ENCODE measurements at regions not wholly inside any gene's neighbourhood (a gene's known extent, or its start where the extent isn't known, plus 50 kb on each side); places are given as distances from the start of the nearest gene placed in this dataset.

- no peak for DNase-seq (ENCODE audit: low spot score)
These were observed 994.2 kb downstream of the UQCRFS1 start for GRCh38 chr19:28218728-28219127.

- no peak for DNase-seq (ENCODE audit: low spot score)
These were observed 995.9 kb downstream of the UQCRFS1 start for GRCh38 chr19:28217022-28217421.

- no peak for DNase-seq (ENCODE audit: low spot score)
These were observed 999.4 kb downstream of the UQCRFS1 start for GRCh38 chr19:28213470-28214082.

GRCh38 chr19:28210886-28211285 lies 1002.1 kb downstream of the UQCRFS1 start:
- no peak for DNase-seq (ENCODE audit: low spot score)

GRCh38 chr19:28208745-28209144 lies 1004.2 kb downstream of the UQCRFS1 start:
- DNase-seq (ENCODE audit: low spot score): no peak

GRCh38 chr19:28207244-28207643 lies 1005.7 kb downstream of the UQCRFS1 start:
- DNase-seq (ENCODE audit: low spot score): no peak

GRCh38 chr19:28201462-28201943 lies 1011.4 kb downstream of the UQCRFS1 start:
- DNase-seq (ENCODE audit: low spot score): no peak

- no peak for DNase-seq (ENCODE audit: low spot score)
These were observed 1013.6 kb downstream of the UQCRFS1 start for GRCh38 chr19:28199323-28199722.

GRCh38 chr19:28196961-28197360 lies 1016.0 kb downstream of the UQCRFS1 start:
- DNase-seq (ENCODE audit: low spot score): no peak

GRCh38 chr19:28196101-28196500 lies 1016.9 kb downstream of the UQCRFS1 start:
- DNase-seq (ENCODE audit: low spot score): no peak

- DNase-seq (ENCODE audit: low spot score): no peak
These were observed 1027.3 kb downstream of the UQCRFS1 start for GRCh38 chr19:28185646-28186045.

- no peak for DNase-seq (ENCODE audit: low spot score)
These were observed 1028.0 kb downstream of the UQCRFS1 start for GRCh38 chr19:28184997-28185396.

- DNase-seq (ENCODE audit: low spot score): no peak
These were observed 1036.8 kb downstream of the UQCRFS1 start for GRCh38 chr19:28176193-28176592.

- DNase-seq (ENCODE audit: low spot score): no peak
These were observed 1041.0 kb downstream of the UQCRFS1 start for GRCh38 chr19:28171983-28172382.

GRCh38 chr19:28170066-28170465 lies 1042.9 kb downstream of the UQCRFS1 start:
- DNase-seq (ENCODE audit: low spot score): no peak

- no peak for DNase-seq (ENCODE audit: low spot score)
These were observed 1043.6 kb downstream of the UQCRFS1 start for GRCh38 chr19:28169168-28169887.

GRCh38 chr19:28168557-28168956 lies 1044.4 kb downstream of the UQCRFS1 start:
- DNase-seq (ENCODE audit: low spot score): no peak

GRCh38 chr19:28166025-28166424 lies 1046.9 kb downstream of the UQCRFS1 start:
- no peak for DNase-seq (ENCODE audit: low spot score)

GRCh38 chr19:28164214-28164613 lies 1048.7 kb downstream of the UQCRFS1 start:
- DNase-seq (ENCODE audit: low spot score): no peak

- no peak for DNase-seq (ENCODE audit: low spot score)
These were observed 1053.9 kb downstream of the UQCRFS1 start for GRCh38 chr19:28159065-28159464.

- DNase-seq (ENCODE audit: low spot score): no peak
These were observed 1057.7 kb downstream of the UQCRFS1 start for GRCh38 chr19:28155265-28155664.

GRCh38 chr19:28154077-28154476 lies 1058.9 kb downstream of the UQCRFS1 start:
- DNase-seq (ENCODE audit: low spot score): no peak

- no peak for DNase-seq (ENCODE audit: low spot score)
These were observed 1059.8 kb downstream of the UQCRFS1 start for GRCh38 chr19:28153123-28153522.

- DNase-seq (ENCODE audit: low spot score): no peak
These were observed 1060.8 kb downstream of the UQCRFS1 start for GRCh38 chr19:28152195-28152594.
